H1 (cell line): ENCODE measurements at regions not wholly inside any gene's neighbourhood (a gene's known extent, or its start where the extent isn't known, plus 50 kb on each side); places are given as distances from the start of the nearest gene placed in this dataset.

Source experiments
- BACH1 ChIP-seq: IDR thresholded peaks from 2 replicates; pipeline ENCODE4 v1.6.1; 2012; ENCODE audit warnings: low read length, improper control_type of control experiment
- CEBPB ChIP-seq: IDR thresholded peaks from 2 replicates; pipeline ENCODE4 v1.6.1; 2012; ENCODE audit warnings: low read depth, low read length
- SIN3A ChIP-seq, 2 experiments: IDR thresholded peaks in 1 of 2; conservative IDR thresholded peaks in 1 of 2; 2 replicates each; pipeline ENCODE4 v1.6.1; 2011 to 2012; ENCODE audit warnings: low read length in 2 of 2, improper control_type of control experiment in 1 of 2, low read depth in 1 of 2, mild to moderate bottlenecking in 1 of 2
- SRF ChIP-seq: IDR thresholded peaks from 2 replicates; pipeline ENCODE4 v1.6.1; 2011; ENCODE audit warnings: mild to moderate bottlenecking, low read depth, low read length, moderate library complexity
- TF ChIP-seq, protein P1 (sequence below): IDR thresholded peaks from 2 replicates; pipeline ENCODE4 v1.6.1; 2012; ENCODE audit warnings: inconsistent platforms

DNA sequence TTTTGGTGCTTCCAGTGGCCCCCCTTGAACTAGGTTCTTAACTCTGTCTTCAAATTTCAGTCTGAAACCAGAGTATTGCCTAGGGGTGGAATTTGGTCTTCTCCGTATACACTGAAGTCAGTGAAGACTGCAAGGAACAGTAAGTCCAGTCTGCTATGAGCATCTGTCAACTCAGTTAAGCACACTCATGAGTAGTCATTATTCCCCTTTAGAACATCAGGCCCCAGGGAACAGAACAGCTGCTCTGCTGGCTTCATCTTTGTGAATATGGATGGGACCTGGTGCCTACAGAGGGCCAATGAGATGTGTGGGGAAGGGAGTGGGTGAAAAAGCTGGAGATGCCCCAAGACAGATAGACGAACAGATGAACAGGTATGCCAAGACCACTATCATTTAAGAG, 85.2 kb upstream of the PRR23C start (continued):
- TF ChIP-seq, protein P1, sequence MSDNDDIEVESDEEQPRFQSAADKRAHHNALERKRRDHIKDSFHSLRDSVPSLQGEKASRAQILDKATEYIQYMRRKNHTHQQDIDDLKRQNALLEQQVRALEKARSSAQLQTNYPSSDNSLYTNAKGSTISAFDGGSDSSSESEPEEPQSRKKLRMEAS = no peak
- TF ChIP-seq BACH1 (no peak), SRF (no peak), SIN3A (conservative IDR thresholded peaks at IDR 0.05 in 1 of 2, IDR thresholded peaks at IDR 0.05 in 1 of 2; ENCODE audit: low read depth in 1 of 2, low read length in 2 of 2) (no peak), CEBPB (no peak)
- TF ChIP-seq, all 59 proteins: peak for 0
